ENCODE measurements at regions not wholly inside any gene's neighbourhood (a gene's known extent, or its start where the extent isn't known, plus 50 kb on each side); places are given as distances from the start of the nearest gene placed in this dataset.

DNA sequence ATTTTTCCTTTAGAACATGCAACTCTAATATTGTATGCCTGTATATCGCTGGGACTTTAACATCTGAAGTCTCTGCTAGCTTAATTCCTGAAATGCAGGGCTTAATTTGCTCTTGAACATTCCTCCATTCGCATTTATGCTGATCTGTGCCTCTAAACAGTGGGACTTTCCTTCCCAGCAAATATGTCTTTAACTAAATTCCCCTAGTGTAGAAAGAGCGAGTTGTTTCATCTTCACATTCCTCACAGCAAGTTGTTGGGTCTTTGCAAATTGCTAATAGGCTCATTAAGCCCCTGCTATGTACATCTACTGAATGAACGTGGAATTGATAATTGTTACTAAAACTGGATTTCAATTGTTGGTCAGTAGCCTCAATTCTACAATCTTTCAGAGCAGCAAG, 118.4 kb upstream of the OBI1 start:
- no peaks in the 10 kb centered on the region for H3K9me3 Mint-ChIP-seq
- H3K27me3 Mint-ChIP-seq, result peaks cover 25% of the 10 kb centered on the region
- H3K4me3 Mint-ChIP-seq, result no peak overlapping the region
- no peak overlapping the region for H3K27ac Mint-ChIP-seq
- intact Hi-C loops (cut with micrococcal nuclease), result no loop called here
- no peaks in the 10 kb centered on the region for H3K4me1 Mint-ChIP-seq
- no peaks in the 10 kb centered on the region for H3K36me3 Mint-ChIP-seq (ENCODE audit: low read depth)
- DNase-seq, result no peak

DNA sequence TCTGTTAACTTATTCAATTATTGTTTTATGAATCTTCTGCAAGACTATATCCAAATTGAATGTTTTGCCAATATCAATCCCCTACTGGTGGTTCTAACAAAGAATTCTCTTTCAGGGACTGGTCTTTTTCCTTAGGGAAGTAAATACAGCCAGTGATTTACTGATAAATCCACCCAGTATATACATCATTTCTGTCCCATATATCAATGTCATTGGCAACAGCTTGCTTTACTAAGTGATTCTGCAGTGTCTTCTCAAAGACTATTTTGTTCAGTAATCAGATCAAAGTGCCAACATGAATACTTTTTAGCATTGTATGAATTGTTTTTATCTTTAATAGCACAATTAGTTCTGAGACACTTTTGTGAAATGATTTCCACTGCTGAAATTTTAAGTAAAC, 114.0 kb upstream of the OBI1 start:
- intact Hi-C loops (cut with micrococcal nuclease), result no loop called here
- Mint-ChIP-seq H3K27ac (no peak overlapping the region), H3K4me3 (no peak overlapping the region), H3K27me3 (peaks cover 29% of the 10 kb centered on the region), H3K4me1 (no peaks in the 10 kb centered on the region), H3K9me3 (no peaks in the 10 kb centered on the region), H3K36me3 (ENCODE audit: low read depth) (no peaks in the 10 kb centered on the region)
- DNase-seq, result no peak

GRCh38 chr13:78770601-78771000, 111.6 kb upstream of the OBI1 start:
- DNase-seq, result no peak
- Mint-ChIP-seq H3K9me3 (no peaks in the 10 kb centered on the region), H3K27ac (no peak overlapping the region), H3K4me1 (no peaks in the 10 kb centered on the region), H3K4me3 (no peak overlapping the region), H3K36me3 (ENCODE audit: low read depth) (no peaks in the 10 kb centered on the region), H3K27me3 (peaks cover 23% of the 10 kb centered on the region)
- intact Hi-C loops (cut with micrococcal nuclease), result no loop called here

DNA sequence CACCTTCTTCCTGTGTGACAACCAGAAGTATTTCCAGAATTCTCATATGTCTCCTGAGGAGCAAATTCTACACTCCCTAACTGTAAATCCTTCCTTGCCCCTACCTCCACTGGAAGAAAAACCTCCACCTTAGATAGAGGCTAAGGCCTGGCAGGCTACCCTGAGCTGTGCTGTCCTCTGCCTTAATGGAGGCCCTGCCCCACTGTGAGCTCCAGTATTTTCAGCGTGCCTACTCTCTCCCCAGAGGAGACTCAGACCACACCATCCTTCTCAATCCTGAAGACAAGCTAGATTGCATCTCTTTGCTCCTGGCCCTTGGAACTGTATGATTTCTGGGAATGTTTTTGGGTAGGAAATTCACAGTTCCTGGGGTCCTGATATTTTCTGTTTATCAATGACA, 110.0 kb upstream of the OBI1 start:
- intact Hi-C loops (cut with micrococcal nuclease), result no loop called here

GRCh38 chr13:78764665-78765064, 105.7 kb upstream of the OBI1 start:
- Mint-ChIP-seq H3K9me3 (no peaks in the 10 kb centered on the region), H3K4me1 (no peaks in the 10 kb centered on the region), H3K27ac (no peak overlapping the region), H3K36me3 (ENCODE audit: low read depth) (no peaks in the 10 kb centered on the region), H3K4me3 (no peak overlapping the region), H3K27me3 (peaks cover 3% of the 10 kb centered on the region)
- DNase-seq, result no peak
- intact Hi-C loops (cut with micrococcal nuclease), result no loop called here

More for the DNA sequence above, 110.0 kb upstream of the OBI1 start:
- no peak overlapping the region for H3K27ac Mint-ChIP-seq
- DNase-seq, result no peak
- H3K9me3 Mint-ChIP-seq, result no peaks in the 10 kb centered on the region
- H3K36me3 Mint-ChIP-seq (ENCODE audit: low read depth), result no peaks in the 10 kb centered on the region
- H3K27me3 Mint-ChIP-seq, result peaks cover 12% of the 10 kb centered on the region
- no peaks in the 10 kb centered on the region for H3K4me1 Mint-ChIP-seq
- no peak overlapping the region for H3K4me3 Mint-ChIP-seq

DNA sequence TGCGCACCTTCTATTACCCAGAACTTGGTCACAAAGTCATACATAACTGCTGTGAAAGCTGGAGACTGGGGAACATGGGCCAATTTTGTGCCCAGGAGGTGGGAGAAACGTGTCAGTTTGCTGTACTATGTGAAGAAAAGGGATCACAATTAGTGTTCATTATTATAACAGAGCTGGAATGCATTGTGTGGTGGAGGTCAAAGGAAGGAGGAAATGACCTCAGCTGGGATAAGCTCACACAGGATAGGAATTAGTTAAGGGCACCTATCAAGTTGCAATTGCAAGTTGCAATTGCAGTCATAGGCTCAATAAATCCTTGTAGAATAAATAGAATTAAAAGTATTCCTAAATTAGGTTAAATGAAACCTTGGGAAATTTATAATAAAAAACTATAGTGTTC, 103.9 kb upstream of the OBI1 start:
- Mint-ChIP-seq H3K4me3 (no peak overlapping the region), H3K9me3 (no peaks in the 10 kb centered on the region), H3K4me1 (no peaks in the 10 kb centered on the region), H3K27ac (no peak overlapping the region), H3K27me3 (peaks cover 3% of the 10 kb centered on the region), H3K36me3 (ENCODE audit: low read depth) (no peaks in the 10 kb centered on the region)
- DNase-seq, result no peak
- intact Hi-C loops (cut with micrococcal nuclease), result no loop called here

DNA sequence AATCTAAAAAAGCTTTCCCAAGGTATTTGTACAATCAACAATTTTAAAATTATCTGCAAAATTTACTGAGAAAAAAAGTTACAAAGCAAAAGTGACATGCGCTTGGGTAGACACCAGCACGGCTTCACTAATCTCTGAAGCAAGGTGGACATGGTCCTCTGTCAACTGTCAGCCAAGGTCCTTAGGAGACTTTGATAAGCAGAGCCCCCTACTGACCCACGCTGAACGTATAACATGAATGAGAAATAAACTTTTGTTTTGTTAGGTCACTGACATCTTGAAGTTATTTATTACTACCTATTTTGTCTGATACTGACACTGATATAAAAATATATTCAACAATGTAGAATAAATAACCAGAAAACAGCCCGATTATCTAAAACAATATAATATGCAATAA, 100.7 kb upstream of the OBI1 start:
- H3K36me3 Mint-ChIP-seq (ENCODE audit: low read depth), result no peaks in the 10 kb centered on the region
- H3K9me3 Mint-ChIP-seq, result no peaks in the 10 kb centered on the region
- no peak overlapping the region for H3K27ac Mint-ChIP-seq
- no peak overlapping the region for H3K4me3 Mint-ChIP-seq
- intact Hi-C loops (cut with micrococcal nuclease), result no loop called here
- DNase-seq, result no peak
- peaks cover 2% of the 10 kb centered on the region for H3K27me3 Mint-ChIP-seq
- H3K4me1 Mint-ChIP-seq, result no peaks in the 10 kb centered on the region

GRCh38 chr13:78758549-78758948, 99.6 kb upstream of the OBI1 start:
- no peaks in the 10 kb centered on the region for H3K4me1 Mint-ChIP-seq
- no peaks in the 10 kb centered on the region for H3K9me3 Mint-ChIP-seq
- DNase-seq, result no peak
- H3K4me3 Mint-ChIP-seq, result no peak overlapping the region
- peaks cover 2% of the 10 kb centered on the region for H3K27me3 Mint-ChIP-seq
- intact Hi-C loops (cut with micrococcal nuclease), result no loop called here
- H3K36me3 Mint-ChIP-seq (ENCODE audit: low read depth), result no peaks in the 10 kb centered on the region
- H3K27ac Mint-ChIP-seq, result no peak overlapping the region

- H3K4me1 Mint-ChIP-seq, result no peaks in the 10 kb centered on the region
- intact Hi-C loops (cut with micrococcal nuclease), result no loop called here
- H3K4me3 Mint-ChIP-seq, result no peak overlapping the region
- H3K36me3 Mint-ChIP-seq (ENCODE audit: low read depth), result no peaks in the 10 kb centered on the region
- H3K9me3 Mint-ChIP-seq, result no peaks in the 10 kb centered on the region
- peaks cover 2% of the 10 kb centered on the region for H3K27me3 Mint-ChIP-seq
- DNase-seq, result no peak
- no peak overlapping the region for H3K27ac Mint-ChIP-seq
These were observed 94.5 kb upstream of the OBI1 start for GRCh38 chr13:78753435-78753834.

GRCh38 chr13:78750735-78751134, 91.8 kb upstream of the OBI1 start:
- no peaks in the 10 kb centered on the region for H3K4me1 Mint-ChIP-seq
- H3K27me3 Mint-ChIP-seq, result no peaks in the 10 kb centered on the region
- intact Hi-C loops (cut with micrococcal nuclease), result no loop called here
- no peaks in the 10 kb centered on the region for H3K36me3 Mint-ChIP-seq (ENCODE audit: low read depth)
- H3K9me3 Mint-ChIP-seq, result no peaks in the 10 kb centered on the region
- no peak for DNase-seq
- no peak overlapping the region for H3K27ac Mint-ChIP-seq
- H3K4me3 Mint-ChIP-seq, result no peak overlapping the region

GRCh38 chr13:78743973-78744372, 85.0 kb upstream of the OBI1 start:
- Mint-ChIP-seq H3K27me3 (peaks cover 6% of the 10 kb centered on the region), H3K9me3 (no peaks in the 10 kb centered on the region), H3K4me3 (no peak overlapping the region), H3K36me3 (ENCODE audit: low read depth) (no peaks in the 10 kb centered on the region), H3K4me1 (no peaks in the 10 kb centered on the region), H3K27ac (no peak overlapping the region)
- DNase-seq, result no peak
- intact Hi-C loops (cut with micrococcal nuclease), result no loop called here

GRCh38 chr13:78742659-78743058, 83.7 kb upstream of the OBI1 start:
- H3K4me1 Mint-ChIP-seq, result no peaks in the 10 kb centered on the region
- no peak for DNase-seq
- no peaks in the 10 kb centered on the region for H3K36me3 Mint-ChIP-seq (ENCODE audit: low read depth)
- intact Hi-C loops (cut with micrococcal nuclease), result no loop called here
- no peaks in the 10 kb centered on the region for H3K9me3 Mint-ChIP-seq
- H3K4me3 Mint-ChIP-seq, result no peak overlapping the region
- H3K27me3 Mint-ChIP-seq, result peaks cover 6% of the 10 kb centered on the region
- H3K27ac Mint-ChIP-seq, result no peak overlapping the region

DNA sequence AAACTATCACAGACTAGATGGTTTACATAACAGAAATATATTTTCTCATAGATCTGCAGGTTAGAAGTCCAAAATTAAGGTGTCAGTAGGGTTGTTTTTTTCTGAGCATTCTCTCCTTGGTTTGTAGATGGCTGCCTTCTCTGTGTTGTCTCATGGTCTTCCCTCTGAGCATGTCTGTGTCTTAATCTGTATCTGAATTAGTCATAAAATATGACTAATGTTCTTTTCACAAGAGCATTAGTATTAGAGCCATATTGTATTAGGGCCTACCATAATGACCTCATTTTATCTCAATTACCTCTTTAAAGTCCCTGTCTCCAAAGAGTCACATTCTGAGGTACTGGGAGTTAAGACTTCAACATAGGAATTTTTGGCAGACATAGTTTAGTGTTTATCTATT, 77.2 kb upstream of the OBI1 start:
- H3K4me3 Mint-ChIP-seq, result no peak overlapping the region
- H3K36me3 Mint-ChIP-seq (ENCODE audit: low read depth), result no peaks in the 10 kb centered on the region
- H3K4me1 Mint-ChIP-seq, result no peaks in the 10 kb centered on the region
- no peaks in the 10 kb centered on the region for H3K9me3 Mint-ChIP-seq
- peaks cover 16% of the 10 kb centered on the region for H3K27me3 Mint-ChIP-seq
- intact Hi-C loops (cut with micrococcal nuclease), result no loop called here
- no peak overlapping the region for H3K27ac Mint-ChIP-seq
- DNase-seq, result no peak

- Mint-ChIP-seq H3K27ac (no peak overlapping the region), H3K9me3 (no peaks in the 10 kb centered on the region), H3K4me3 (no peak overlapping the region), H3K4me1 (no peaks in the 10 kb centered on the region), H3K36me3 (ENCODE audit: low read depth) (no peaks in the 10 kb centered on the region), H3K27me3 (peaks cover 16% of the 10 kb centered on the region)
- DNase-seq, result no peak
- intact Hi-C loops (cut with micrococcal nuclease), result no loop called here
These were observed 73.6 kb upstream of the OBI1 start for GRCh38 chr13:78732445-78733017.

GRCh38 chr13:78722700-78723099, 63.7 kb upstream of the OBI1 start:
- H3K27me3 Mint-ChIP-seq, result peaks cover 5% of the 10 kb centered on the region
- no peak for DNase-seq
- no peaks in the 10 kb centered on the region for H3K9me3 Mint-ChIP-seq
- intact Hi-C loops (cut with micrococcal nuclease), result no loop called here
- H3K27ac Mint-ChIP-seq, result no peak overlapping the region
- H3K4me3 Mint-ChIP-seq, result no peak overlapping the region
- no peaks in the 10 kb centered on the region for H3K36me3 Mint-ChIP-seq (ENCODE audit: low read depth)
- H3K4me1 Mint-ChIP-seq, result no peaks in the 10 kb centered on the region

Data from activated CD4-positive, alpha-beta T cell treated with anti-CD3 and anti-CD28 coated beads, Interleukin-2, amount 10 ng/mL, durations not matched to agents 24 days and 14 days (primary cell).